Transverse colon (tissue), 3 donors: ENCODE measurements at regions not wholly inside any gene's neighbourhood (a gene's known extent, or its start where the extent isn't known, plus 50 kb on each side); places are given as distances from the start of the nearest gene placed in this dataset.

Experiments
- POLR2A ChIP-seq: fragments of 450-650 bp; IDR thresholded peaks from one replicate; pipeline ENCODE4 v1.6.1; 2016; ENCODE audit warnings: antibody characterized with exemption, mild to moderate bottlenecking, moderate library complexity
- TF ChIP-seq, protein P1 (sequence below), 5 experiments: fragments of 200-600 bp in 3 of 5; fragments of 450-650 bp in 2 of 5; sonication (generic) in 3 of 5; IDR thresholded peaks; 1 replicate in 2 of 5; 2 replicates in 3 of 5; pipeline ENCODE4 v1.5.1; 2016 to 2017; ENCODE audit warnings: antibody characterized with exemption in 5 of 5, inconsistent platforms in 3 of 5, mild to moderate bottlenecking in 2 of 5, moderate library complexity in 1 of 5

DNA sequence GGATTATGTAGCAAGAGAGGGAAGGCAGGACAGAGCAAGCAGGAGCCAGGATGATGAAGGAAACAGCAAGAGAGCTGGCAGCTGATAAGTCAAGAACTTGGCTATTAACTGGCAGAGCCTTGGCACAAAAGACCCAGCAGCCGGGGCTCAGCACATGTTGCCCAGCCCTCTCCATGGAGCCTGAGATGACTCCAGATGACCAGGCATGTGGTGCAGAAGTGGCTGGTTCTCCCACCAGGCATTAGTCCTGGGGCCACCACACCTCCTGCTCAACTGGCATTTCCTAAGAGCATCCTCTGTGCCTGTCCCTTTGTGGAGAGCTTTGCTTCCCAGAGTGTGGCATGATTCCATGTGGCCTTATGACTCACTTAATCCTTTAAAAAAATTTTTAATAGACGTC is 522.6 kb downstream of the MN1 start:
- TF ChIP-seq POLR2A: no peak
- TF ChIP-seq, protein P1, sequence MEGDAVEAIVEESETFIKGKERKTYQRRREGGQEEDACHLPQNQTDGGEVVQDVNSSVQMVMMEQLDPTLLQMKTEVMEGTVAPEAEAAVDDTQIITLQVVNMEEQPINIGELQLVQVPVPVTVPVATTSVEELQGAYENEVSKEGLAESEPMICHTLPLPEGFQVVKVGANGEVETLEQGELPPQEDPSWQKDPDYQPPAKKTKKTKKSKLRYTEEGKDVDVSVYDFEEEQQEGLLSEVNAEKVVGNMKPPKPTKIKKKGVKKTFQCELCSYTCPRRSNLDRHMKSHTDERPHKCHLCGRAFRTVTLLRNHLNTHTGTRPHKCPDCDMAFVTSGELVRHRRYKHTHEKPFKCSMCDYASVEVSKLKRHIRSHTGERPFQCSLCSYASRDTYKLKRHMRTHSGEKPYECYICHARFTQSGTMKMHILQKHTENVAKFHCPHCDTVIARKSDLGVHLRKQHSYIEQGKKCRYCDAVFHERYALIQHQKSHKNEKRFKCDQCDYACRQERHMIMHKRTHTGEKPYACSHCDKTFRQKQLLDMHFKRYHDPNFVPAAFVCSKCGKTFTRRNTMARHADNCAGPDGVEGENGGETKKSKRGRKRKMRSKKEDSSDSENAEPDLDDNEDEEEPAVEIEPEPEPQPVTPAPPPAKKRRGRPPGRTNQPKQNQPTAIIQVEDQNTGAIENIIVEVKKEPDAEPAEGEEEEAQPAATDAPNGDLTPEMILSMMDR (IDR thresholded peaks at IDR 0.05): no peak
